ENCODE measurements at regions not wholly inside any gene's neighbourhood (a gene's known extent, or its start where the extent isn't known, plus 50 kb on each side); places are given as distances from the start of the nearest gene placed in this dataset.

- peak; percentile 37 for DNase-seq
Observed at GRCh38 chr20:51091406-51092195, 68.7 kb upstream of the KCNG1 start.

- no peak for DNase-seq
Observed at GRCh38 chr20:51089840-51090239, 66.9 kb upstream of the KCNG1 start.

GRCh38 chr20:51089272-51089781, 66.4 kb upstream of the KCNG1 start:
- no peak for DNase-seq

DNA sequence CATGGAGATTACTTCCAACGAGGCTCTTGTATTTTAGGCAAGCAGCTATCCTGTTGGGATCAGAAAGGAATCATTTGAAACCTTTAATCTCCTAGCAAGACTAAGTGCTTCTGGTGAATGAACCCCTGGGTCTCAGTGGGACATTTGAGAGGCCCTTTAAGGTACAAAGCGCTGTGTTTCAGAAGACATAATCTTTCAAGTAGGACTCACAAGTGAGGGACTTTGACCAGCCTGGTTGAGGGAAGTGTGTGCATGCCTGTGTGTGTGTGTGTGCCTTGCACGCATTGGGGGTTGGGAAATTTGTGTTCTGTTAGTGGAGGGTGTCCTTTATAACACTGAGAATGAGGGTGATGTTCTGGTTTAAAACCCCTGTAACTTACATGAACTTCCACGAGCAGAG, 64.4 kb upstream of the KCNG1 start:
- no peak for DNase-seq

GRCh38 chr20:51085769-51086168, 62.9 kb upstream of the KCNG1 start:
- no peak for DNase-seq

GRCh38 chr20:51084593-51085377, 61.9 kb upstream of the KCNG1 start:
- DNase-seq: no peak

DNA sequence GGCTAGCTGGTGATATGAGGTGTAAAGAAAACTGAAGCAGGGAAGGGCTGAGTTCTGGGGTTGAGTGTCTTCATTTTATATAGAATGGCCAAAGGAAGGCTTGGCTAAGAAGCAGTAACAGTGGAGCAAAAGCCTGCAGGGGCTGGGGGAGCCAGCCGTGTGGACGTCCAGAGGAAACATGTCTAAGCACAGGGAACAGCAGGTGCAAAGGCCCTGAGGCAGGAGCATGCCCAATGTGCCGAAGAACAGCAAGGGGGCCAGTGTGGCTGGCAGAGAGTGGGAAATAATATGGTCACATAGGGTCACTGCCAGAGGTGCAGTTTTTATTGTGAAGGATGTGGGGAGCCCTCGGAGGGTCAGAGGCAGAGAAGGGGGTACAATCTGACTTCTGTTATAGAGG, 60.5 kb upstream of the KCNG1 start:
- DNase-seq: no peak

DNA sequence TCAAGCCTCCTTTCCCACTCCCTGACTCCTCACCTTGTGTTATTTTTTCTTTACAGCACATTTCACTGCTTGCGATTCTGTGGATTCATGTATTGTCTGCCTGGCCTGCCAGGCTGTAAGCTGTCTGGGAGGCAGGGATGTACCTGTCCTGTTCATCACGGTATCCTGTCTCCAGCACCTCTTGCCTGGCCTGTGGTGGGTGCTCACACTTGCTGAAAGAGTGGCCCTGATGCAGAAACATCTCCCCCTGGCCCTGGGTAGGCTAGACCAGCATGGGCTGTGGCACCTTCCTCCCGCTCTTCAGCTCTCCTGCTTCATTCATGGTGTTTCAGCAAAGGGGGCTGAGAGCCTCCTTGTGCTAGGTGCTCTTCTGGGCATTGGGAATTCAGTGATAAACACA, 60.1 kb upstream of the KCNG1 start:
- DNase-seq: no peak

DNA sequence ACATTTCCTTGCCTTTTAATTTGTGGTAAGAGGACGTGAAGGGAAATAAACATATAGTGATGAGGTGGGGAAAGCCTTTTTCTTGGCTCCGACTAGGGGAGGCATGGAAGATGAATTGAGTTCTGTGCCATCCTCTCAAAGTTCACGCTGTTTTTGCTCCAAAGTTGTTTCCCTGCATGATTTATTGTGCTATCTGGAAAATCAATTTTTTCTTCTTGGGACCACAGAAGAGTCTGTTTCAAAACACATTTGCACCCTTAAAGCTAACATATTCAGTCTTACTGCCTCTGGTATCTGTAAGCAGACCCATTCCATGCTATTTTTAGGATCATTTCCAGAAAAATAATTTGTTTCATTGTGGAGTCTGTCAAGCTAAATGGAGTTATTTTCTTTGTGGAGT, 57.6 kb upstream of the KCNG1 start:
- no peak for DNase-seq

DNA sequence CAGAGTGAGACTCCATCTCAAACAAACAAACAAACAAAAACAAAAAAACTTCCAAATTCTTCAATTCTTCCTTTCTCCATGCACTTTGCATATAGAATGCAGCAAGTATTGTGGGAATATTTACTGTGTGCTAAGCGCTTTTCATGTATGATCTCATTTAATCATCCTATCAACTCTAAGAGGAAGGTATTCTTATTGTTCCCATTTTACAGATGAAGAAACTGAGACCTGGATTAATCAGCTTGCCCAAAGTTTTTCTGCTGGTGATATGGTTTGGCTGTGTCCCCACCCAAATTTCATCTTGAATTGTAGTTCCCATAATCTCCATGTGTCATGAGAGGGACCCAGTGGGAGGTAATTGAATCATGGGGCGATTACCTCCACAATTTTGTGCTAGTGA, 56.6 kb upstream of the KCNG1 start:
- DNase-seq: no peak

DNA sequence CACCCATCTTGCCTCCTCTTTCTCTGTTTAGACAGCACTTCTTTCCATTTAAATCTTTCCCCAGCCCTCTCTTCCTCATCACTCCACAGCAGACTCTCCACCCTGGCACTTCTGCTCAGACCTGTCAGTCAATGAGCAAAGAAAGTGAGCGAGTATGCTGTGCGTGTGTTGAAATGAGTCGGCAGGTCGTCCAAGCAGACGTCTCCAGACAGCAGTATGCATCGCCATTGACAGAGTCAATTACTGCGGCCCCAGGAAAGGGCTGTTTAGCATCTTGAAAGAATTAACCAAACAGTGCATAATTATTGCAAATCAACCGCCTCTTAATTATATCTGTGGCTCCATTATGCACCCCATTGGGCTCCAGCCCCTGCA, 54.8 kb upstream of the KCNG1 start:
- no peak for DNase-seq

DNA sequence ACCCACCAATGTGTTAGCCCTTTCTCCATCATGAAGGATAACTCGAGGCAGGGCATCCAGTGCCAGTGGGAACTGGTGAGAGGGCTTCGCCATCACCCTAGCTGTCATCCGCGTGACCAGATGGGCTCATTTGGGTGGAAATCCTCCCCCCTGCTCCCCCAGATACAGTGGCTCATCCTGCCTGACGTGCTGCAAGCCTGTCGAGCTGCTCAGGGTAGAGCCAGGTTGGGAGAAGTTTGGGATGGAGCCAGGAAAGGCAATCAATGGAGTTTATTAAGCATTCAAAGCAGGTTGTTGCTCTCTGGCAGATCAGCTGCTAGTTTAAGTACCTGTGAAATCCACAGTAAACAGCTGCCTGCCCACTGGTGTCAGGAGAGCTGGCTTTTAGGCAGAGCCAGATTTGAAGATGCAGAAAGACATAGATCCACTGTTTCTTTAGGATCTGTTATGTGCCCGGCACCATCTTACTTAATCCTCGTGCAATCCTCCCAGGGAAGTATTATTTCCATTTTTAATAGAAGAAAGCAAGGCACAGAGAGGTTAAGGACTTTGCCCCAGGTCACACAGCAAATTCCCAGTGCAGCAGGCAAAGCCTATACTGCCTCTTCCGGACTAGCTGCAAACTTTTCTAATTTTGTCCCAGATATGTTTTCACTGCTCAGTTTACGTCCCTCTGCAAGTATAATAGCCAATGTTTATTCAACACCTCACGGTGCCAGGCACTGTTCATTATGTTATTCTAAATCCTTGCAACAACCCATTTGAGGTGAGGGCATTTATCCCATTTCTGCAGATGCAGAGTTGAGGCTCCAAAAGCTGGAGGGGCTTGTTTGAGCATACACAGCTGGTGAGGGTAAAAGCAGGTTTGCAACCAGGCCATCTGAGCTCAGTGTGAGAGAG, 54.1 kb upstream of the KCNG1 start:
- DNase-seq: no peak

- no peak for DNase-seq
Observed at GRCh38 chr20:51074062-51074461, 51.2 kb upstream of the KCNG1 start.

All from fibroblast of skin of right quadriceps (primary cell).